Keratinocyte (primary cell): ENCODE measurements at regions not wholly inside any gene's neighbourhood (a gene's known extent, or its start where the extent isn't known, plus 50 kb on each side); places are given as distances from the start of the nearest gene placed in this dataset.
A peak's percentile ranks its signal among the peaks of the same experiment; 100 is the strongest.

Source experiments
- DNase-seq: peaks from one replicate; pipeline ENCODE4 v3.0.0-alpha.2; 2011; ENCODE audit warnings: low read depth, missing footprints, low spot score
- FAIRE-seq: peaks from 2 replicates; lab custom pipeline; 2011; peaks lifted over from hg19 to GRCh38; lab: Jason Lieb, UNC
- H2AFZ ChIP-seq: 2 replicates; pipeline ENCODE4 v1.6.0; 2012; ENCODE audit warnings: low read length, control low read depth, inconsistent platforms; ENCODE audit not compliant: control insufficient read depth
- H3K27ac ChIP-seq: 2 replicates; pipeline ENCODE4 v1.5.1; 2011; ENCODE audit warnings: low read length; ENCODE audit not compliant: control insufficient read depth, insufficient read depth
- H3K27me3 ChIP-seq: 3 replicates; pipeline ENCODE4 v1.6.0; 2011; ENCODE audit warnings: low read length; ENCODE audit not compliant: control insufficient read depth, insufficient read depth; ENCODE audit errors: extremely low read depth
- H3K36me3 ChIP-seq, 2 experiments: 2 replicates in 1 of 2; 3 replicates in 1 of 2; pipeline ENCODE4 v1.5.1; 2011; ENCODE audit warnings: low read length in 2 of 2, mild to moderate bottlenecking in 1 of 2; ENCODE audit not compliant: control insufficient read depth in 2 of 2, insufficient read depth in 2 of 2; ENCODE audit errors: extremely low read depth in 1 of 2
- H3K4me1 ChIP-seq: 3 replicates; pipeline ENCODE4 v1.5.1; 2011; ENCODE audit warnings: low read length; ENCODE audit not compliant: control insufficient read depth, insufficient read depth; ENCODE audit errors: extremely low read depth
- H3K4me2 ChIP-seq: 3 replicates; pipeline ENCODE4 v1.6.0; 2011; ENCODE audit warnings: low read depth, low read length; ENCODE audit not compliant: control insufficient read depth, insufficient read depth; ENCODE audit errors: extremely low read depth
- H3K4me3 ChIP-seq, 3 experiments: fragments of 200-600 bp in 1 of 3; sonication (generic) in 1 of 3; 2 replicates in 2 of 3; 3 replicates in 1 of 3; pipeline ENCODE4 v1.5.1; 2011 to 2016; ENCODE audit warnings: low read length in 3 of 3, mild to moderate bottlenecking in 3 of 3, control low read depth in 2 of 3, inconsistent platforms in 1 of 3, low read depth in 1 of 3, mixed read lengths in 1 of 3, mixed run types in 1 of 3, moderate library complexity in 1 of 3; ENCODE audit not compliant: control insufficient read depth in 2 of 3, insufficient read depth in 2 of 3; ENCODE audit errors: extremely low read depth in 1 of 3
- H3K79me2 ChIP-seq: 2 replicates; pipeline ENCODE4 v1.6.0; 2012; ENCODE audit warnings: low read length; ENCODE audit not compliant: control insufficient read depth, insufficient read depth
- H3K9ac ChIP-seq: 3 replicates; pipeline ENCODE4 v1.6.0; 2011; ENCODE audit warnings: low read length; ENCODE audit not compliant: control insufficient read depth, insufficient read depth; ENCODE audit errors: extremely low read depth
- H3K9me1 ChIP-seq: 3 replicates; pipeline ENCODE4 v1.6.0; 2011; ENCODE audit warnings: low read length; ENCODE audit not compliant: control insufficient read depth, insufficient read depth; ENCODE audit errors: extremely low read depth
- H3K9me3 ChIP-seq: 2 replicates; pipeline ENCODE4 v1.5.1; 2012; ENCODE audit warnings: low read depth, low read length; ENCODE audit not compliant: control insufficient read depth
- H4K20me1 ChIP-seq: 3 replicates; pipeline ENCODE4 v1.6.0; 2011; ENCODE audit warnings: low read length; ENCODE audit not compliant: control insufficient read depth, insufficient read depth; ENCODE audit errors: extremely low read depth
- EZH2 ChIP-seq: IDR thresholded peaks from one replicate; pipeline ENCODE4 v1.6.1; 2012; ENCODE audit warnings: inconsistent platforms, mild to moderate bottlenecking, low read length, moderate library complexity
- dilution Hi-C: fragments of 300-500 bp; cut with MboI; formaldehyde crosslinking; loops from one replicate; pipeline ENCODE4 v1.7.0; 2020; ENCODE audit warnings: low sequenced_read_pairs; ENCODE audit not compliant: extremely low pct_ligation_motif_present
- TF ChIP-seq, protein P1 (sequence below), 3 experiments: IDR thresholded peaks in 1 of 3; conservative IDR thresholded peaks in 1 of 3; optimal IDR thresholded peaks in 1 of 3; 2 replicates in 2 of 3; 3 replicates in 1 of 3; pipeline versions ENCODE3 to v1.5.1; 2011; ENCODE audit warnings: low read length in 3 of 3, mild to moderate bottlenecking in 3 of 3, moderate library complexity in 2 of 3, control low read depth in 1 of 3, inconsistent platforms in 1 of 3; ENCODE audit not compliant: insufficient read depth in 2 of 3; ENCODE audit errors: extremely low read depth in 1 of 3

DNA sequence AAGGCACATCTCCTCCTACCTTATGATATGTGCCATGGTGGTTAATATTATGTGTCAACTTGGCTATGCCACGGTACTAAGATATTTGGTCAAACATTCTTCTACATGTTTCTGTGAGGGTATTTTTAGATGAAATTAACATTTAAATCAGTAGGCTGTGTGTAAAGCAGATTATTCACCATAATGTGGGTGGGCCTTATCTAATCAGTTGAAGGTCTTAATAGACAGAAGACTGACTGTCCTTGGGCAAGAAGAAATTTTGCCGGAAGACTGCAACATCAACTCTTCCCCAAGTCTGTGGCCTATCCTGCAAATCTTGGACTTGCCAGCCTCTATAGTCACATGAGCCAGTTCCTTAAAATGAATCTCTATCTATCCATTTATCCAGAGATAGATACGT is 380.1 kb upstream of the DDI1 start:
- TF ChIP-seq, protein P1, sequence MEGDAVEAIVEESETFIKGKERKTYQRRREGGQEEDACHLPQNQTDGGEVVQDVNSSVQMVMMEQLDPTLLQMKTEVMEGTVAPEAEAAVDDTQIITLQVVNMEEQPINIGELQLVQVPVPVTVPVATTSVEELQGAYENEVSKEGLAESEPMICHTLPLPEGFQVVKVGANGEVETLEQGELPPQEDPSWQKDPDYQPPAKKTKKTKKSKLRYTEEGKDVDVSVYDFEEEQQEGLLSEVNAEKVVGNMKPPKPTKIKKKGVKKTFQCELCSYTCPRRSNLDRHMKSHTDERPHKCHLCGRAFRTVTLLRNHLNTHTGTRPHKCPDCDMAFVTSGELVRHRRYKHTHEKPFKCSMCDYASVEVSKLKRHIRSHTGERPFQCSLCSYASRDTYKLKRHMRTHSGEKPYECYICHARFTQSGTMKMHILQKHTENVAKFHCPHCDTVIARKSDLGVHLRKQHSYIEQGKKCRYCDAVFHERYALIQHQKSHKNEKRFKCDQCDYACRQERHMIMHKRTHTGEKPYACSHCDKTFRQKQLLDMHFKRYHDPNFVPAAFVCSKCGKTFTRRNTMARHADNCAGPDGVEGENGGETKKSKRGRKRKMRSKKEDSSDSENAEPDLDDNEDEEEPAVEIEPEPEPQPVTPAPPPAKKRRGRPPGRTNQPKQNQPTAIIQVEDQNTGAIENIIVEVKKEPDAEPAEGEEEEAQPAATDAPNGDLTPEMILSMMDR (optimal IDR thresholded peaks at IDR 0.05 in 1 of 3, IDR thresholded peaks at IDR 0.05 in 1 of 3, conservative IDR thresholded peaks at IDR 0.05 in 1 of 3; ENCODE audit: extremely low read depth in 1 of 3, insufficient read depth in 2 of 3, low read length in 3 of 3), result no peak
- no peak for TF ChIP-seq EZH2
- Histone ChIP-seq H3K4me3 (no peak overlapping the region), H3K9me3 (peaks cover 3% of the 10 kb centered on the region), H4K20me1 (no peaks in the 10 kb centered on the region), H3K4me2 (no peak overlapping the region), H2AFZ (no peak overlapping the region), H3K9ac (no peak overlapping the region), H3K79me2 (no peaks in the 10 kb centered on the region), H3K4me1 (no peaks in the 10 kb centered on the region), H3K27me3 (no peaks in the 10 kb centered on the region), H3K27ac (no peak overlapping the region), H3K9me1 (no peaks in the 10 kb centered on the region), H3K36me3 (no peaks in the 10 kb centered on the region)
- FAIRE-seq (no peak), DNase-seq (no peak)
- dilution Hi-C loops, result no loop called here

DNA sequence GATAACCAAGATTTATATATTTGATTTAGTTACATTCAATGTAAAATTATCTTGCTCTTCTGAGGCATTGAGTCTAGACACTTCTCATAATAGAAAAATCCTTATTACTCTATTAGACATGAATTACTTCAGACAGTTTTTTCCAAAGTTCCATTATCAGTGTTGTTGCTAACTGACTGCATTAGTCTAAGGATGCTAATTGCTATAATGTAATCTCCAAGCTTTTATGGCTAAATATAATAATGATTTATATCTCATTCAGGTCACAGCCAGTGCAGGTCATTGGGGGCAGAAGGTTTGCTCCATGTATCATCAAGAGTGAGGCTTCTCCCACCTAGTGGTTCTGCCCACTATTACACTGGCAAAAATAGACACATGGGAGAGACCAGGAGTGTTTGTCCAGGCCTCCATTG is 377.2 kb upstream of the DDI1 start:
- Histone ChIP-seq H2AFZ (no peak overlapping the region), H3K36me3 (no peaks in the 10 kb centered on the region), H3K27me3 (no peaks in the 10 kb centered on the region), H3K27ac (no peak overlapping the region), H3K9me1 (no peaks in the 10 kb centered on the region), H4K20me1 (no peaks in the 10 kb centered on the region), H3K4me1 (no peaks in the 10 kb centered on the region), H3K79me2 (no peaks in the 10 kb centered on the region), H3K4me2 (no peak overlapping the region), H3K9ac (no peak overlapping the region), H3K9me3 (no peaks in the 10 kb centered on the region), H3K4me3 (no peak overlapping the region)
- TF ChIP-seq, protein P1 (optimal IDR thresholded peaks at IDR 0.05 in 1 of 3, IDR thresholded peaks at IDR 0.05 in 1 of 3, conservative IDR thresholded peaks at IDR 0.05 in 1 of 3; ENCODE audit: extremely low read depth in 1 of 3, insufficient read depth in 2 of 3, low read length in 3 of 3), result peak; percentile 25 to 50 (median 45)
- TF ChIP-seq EZH2, result no peak
- FAIRE-seq (no peak), DNase-seq (no peak)
- dilution Hi-C loops, result no loop called here
